HG02943 (cell line): ENCODE measurements at regions not wholly inside any gene's neighbourhood (a gene's known extent, or its start where the extent isn't known, plus 50 kb on each side); places are given as distances from the start of the nearest gene placed in this dataset.

Experiments
- ATAC-seq: cut with Tn5 transposase; IDR thresholded peaks from one replicate; pipeline ENCODE4 v1.9.1; 2021; ENCODE audit warnings: mild to moderate bottlenecking, low read depth, moderate library complexity; ENCODE audit not compliant: unreplicated experiment

GRCh38 chr2:128692895-128693742, 374.5 kb upstream of the HS6ST1 start:
- no peak for ATAC-seq

GRCh38 chr2:128693743-128694029, 375.0 kb upstream of the HS6ST1 start:
- ATAC-seq, result no peak

GRCh38 chr2:128695646-128696220, 377.1 kb upstream of the HS6ST1 start:
- ATAC-seq, result no peak

- ATAC-seq, result no peak
Observed at GRCh38 chr2:128696421-128696820, 377.8 kb upstream of the HS6ST1 start.

- no peak for ATAC-seq
Observed at GRCh38 chr2:128701418-128701817, 382.8 kb upstream of the HS6ST1 start.

GRCh38 chr2:128702616-128703015, 383.9 kb upstream of the HS6ST1 start:
- ATAC-seq, result no peak

- ATAC-seq, result no peak
Observed at GRCh38 chr2:128708106-128708816, 389.6 kb upstream of the HS6ST1 start.

GRCh38 chr2:128710242-128710641, 391.6 kb upstream of the HS6ST1 start:
- ATAC-seq, result no peak

- ATAC-seq, result no peak
Observed at GRCh38 chr2:128710729-128711128, 392.1 kb upstream of the HS6ST1 start.

GRCh38 chr2:128714285-128714684, 395.6 kb upstream of the HS6ST1 start:
- ATAC-seq, result no peak

GRCh38 chr2:128714851-128715312, 396.2 kb upstream of the HS6ST1 start:
- ATAC-seq, result no peak

GRCh38 chr2:128715360-128715759, 396.7 kb upstream of the HS6ST1 start:
- no peak for ATAC-seq

- ATAC-seq, result no peak
Observed at GRCh38 chr2:128716299-128716721, 397.6 kb upstream of the HS6ST1 start.

- no peak for ATAC-seq
Observed at GRCh38 chr2:128717758-128718710, 399.4 kb upstream of the HS6ST1 start.

- ATAC-seq, result no peak
Observed at GRCh38 chr2:128720080-128721022, 401.7 kb upstream of the HS6ST1 start.

GRCh38 chr2:128721096-128721495, 402.4 kb upstream of the HS6ST1 start:
- ATAC-seq, result no peak

- no peak for ATAC-seq
Observed at GRCh38 chr2:128722489-128722888, 403.8 kb upstream of the HS6ST1 start.

GRCh38 chr2:128724547-128724946, 405.9 kb upstream of the HS6ST1 start:
- no peak for ATAC-seq

- ATAC-seq, result no peak
Observed at GRCh38 chr2:128724972-128725371, 406.3 kb upstream of the HS6ST1 start.
